NOMO-1 treated with DMSO at 0.1 percent for 48 hours (cell line): ENCODE measurements at regions not wholly inside any gene's neighbourhood (a gene's known extent, or its start where the extent isn't known, plus 50 kb on each side); places are given as distances from the start of the nearest gene placed in this dataset.

Source experiments
- DNase-seq: peaks from one replicate; lab custom pipeline; 2025; ENCODE audit not compliant: unreplicated experiment; lab: John Stamatoyannopoulos, UW

GRCh38 chr10:78383378-78384048, 349.9 kb downstream of the RPS24 start:
- no peak for DNase-seq

- DNase-seq = no peak
Observed at GRCh38 chr10:78384049-78384431, 350.4 kb downstream of the RPS24 start.

GRCh38 chr10:78385599-78385998, 351.9 kb downstream of the RPS24 start:
- no peak for DNase-seq

GRCh38 chr10:78386509-78386908, 352.8 kb downstream of the RPS24 start:
- no peak for DNase-seq

- no peak for DNase-seq
Observed at GRCh38 chr10:78388331-78389050, 354.8 kb downstream of the RPS24 start.

GRCh38 chr10:78389419-78389818, 355.8 kb downstream of the RPS24 start:
- DNase-seq = no peak

- DNase-seq = no peak
Observed at GRCh38 chr10:78390051-78390450, 356.4 kb downstream of the RPS24 start.

GRCh38 chr10:78390817-78391216, 357.2 kb downstream of the RPS24 start:
- no peak for DNase-seq

GRCh38 chr10:78391585-78391984, 357.9 kb downstream of the RPS24 start:
- DNase-seq = no peak

GRCh38 chr10:78392197-78392596, 358.5 kb downstream of the RPS24 start:
- no peak for DNase-seq

- DNase-seq = no peak
Observed at GRCh38 chr10:78393094-78393493, 359.4 kb downstream of the RPS24 start.

- no peak for DNase-seq
Observed at GRCh38 chr10:78394047-78394446, 360.4 kb downstream of the RPS24 start.

GRCh38 chr10:78395162-78395561, 361.5 kb downstream of the RPS24 start:
- DNase-seq = no peak

- DNase-seq = no peak
Observed at GRCh38 chr10:78396754-78397153, 363.1 kb downstream of the RPS24 start.

GRCh38 chr10:78397786-78398185, 364.1 kb downstream of the RPS24 start:
- no peak for DNase-seq

GRCh38 chr10:78398382-78398781, 364.7 kb downstream of the RPS24 start:
- DNase-seq = no peak

- no peak for DNase-seq
Observed at GRCh38 chr10:78401624-78402367, 368.1 kb downstream of the RPS24 start.

GRCh38 chr10:78402591-78402990, 368.9 kb downstream of the RPS24 start:
- no peak for DNase-seq

- no peak for DNase-seq
Observed at GRCh38 chr10:78403781-78404180, 370.1 kb downstream of the RPS24 start.

GRCh38 chr10:78404296-78404695, 370.6 kb downstream of the RPS24 start:
- DNase-seq = no peak

- no peak for DNase-seq
Observed at GRCh38 chr10:78405231-78405630, 371.6 kb downstream of the RPS24 start.

- DNase-seq = no peak
Observed at GRCh38 chr10:78405736-78406135, 372.1 kb downstream of the RPS24 start.
